ENCODE measurements at regions not wholly inside any gene's neighbourhood (a gene's known extent, or its start where the extent isn't known, plus 50 kb on each side); places are given as distances from the start of the nearest gene placed in this dataset.
"Not testable (repeated sequence)": the region's sequence is repeated elsewhere in the genome, so short reads cannot be mapped to it uniquely, and the experiment has no call there.

- H3K9me3 ChIP-seq: no peaks in the 10 kb centered on the region
- H3K27ac ChIP-seq: no peak overlapping the region
- H3K27me3 ChIP-seq: no peaks in the 10 kb centered on the region
- no peaks in the 10 kb centered on the region for H3K36me3 ChIP-seq
- H3K4me3 ChIP-seq: no peak overlapping the region
- no peak for DNase-seq (ENCODE audit: low spot score in 2 of 2)
- no peaks in the 10 kb centered on the region for H3K4me1 ChIP-seq
- intact Hi-C loops (cut with DNase I; ENCODE audit: low total_unique reads): no loop called here
- TF ChIP-seq POLR2AphosphoS5 (IDR thresholded peaks at IDR 0.05) (no peak), POLR2A (IDR thresholded peaks at IDR 0.05) (no peak)
- TF ChIP-seq, protein P1, sequence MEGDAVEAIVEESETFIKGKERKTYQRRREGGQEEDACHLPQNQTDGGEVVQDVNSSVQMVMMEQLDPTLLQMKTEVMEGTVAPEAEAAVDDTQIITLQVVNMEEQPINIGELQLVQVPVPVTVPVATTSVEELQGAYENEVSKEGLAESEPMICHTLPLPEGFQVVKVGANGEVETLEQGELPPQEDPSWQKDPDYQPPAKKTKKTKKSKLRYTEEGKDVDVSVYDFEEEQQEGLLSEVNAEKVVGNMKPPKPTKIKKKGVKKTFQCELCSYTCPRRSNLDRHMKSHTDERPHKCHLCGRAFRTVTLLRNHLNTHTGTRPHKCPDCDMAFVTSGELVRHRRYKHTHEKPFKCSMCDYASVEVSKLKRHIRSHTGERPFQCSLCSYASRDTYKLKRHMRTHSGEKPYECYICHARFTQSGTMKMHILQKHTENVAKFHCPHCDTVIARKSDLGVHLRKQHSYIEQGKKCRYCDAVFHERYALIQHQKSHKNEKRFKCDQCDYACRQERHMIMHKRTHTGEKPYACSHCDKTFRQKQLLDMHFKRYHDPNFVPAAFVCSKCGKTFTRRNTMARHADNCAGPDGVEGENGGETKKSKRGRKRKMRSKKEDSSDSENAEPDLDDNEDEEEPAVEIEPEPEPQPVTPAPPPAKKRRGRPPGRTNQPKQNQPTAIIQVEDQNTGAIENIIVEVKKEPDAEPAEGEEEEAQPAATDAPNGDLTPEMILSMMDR (IDR thresholded peaks at IDR 0.05): no peak
Observed at GRCh38 chr11:15347969-15348734, 233.4 kb downstream of the INSC start.

GRCh38 chr11:15349413-15349812 is 234.7 kb downstream of the INSC start:
- TF ChIP-seq, protein P1 (IDR thresholded peaks at IDR 0.05): no peak
- no peak for TF ChIP-seq POLR2AphosphoS5 (IDR thresholded peaks at IDR 0.05)
- TF ChIP-seq POLR2A (IDR thresholded peaks at IDR 0.05): no peak
- no peaks in the 10 kb centered on the region for H3K4me1 ChIP-seq
- intact Hi-C loops (cut with DNase I; ENCODE audit: low total_unique reads): no loop called here

DNA sequence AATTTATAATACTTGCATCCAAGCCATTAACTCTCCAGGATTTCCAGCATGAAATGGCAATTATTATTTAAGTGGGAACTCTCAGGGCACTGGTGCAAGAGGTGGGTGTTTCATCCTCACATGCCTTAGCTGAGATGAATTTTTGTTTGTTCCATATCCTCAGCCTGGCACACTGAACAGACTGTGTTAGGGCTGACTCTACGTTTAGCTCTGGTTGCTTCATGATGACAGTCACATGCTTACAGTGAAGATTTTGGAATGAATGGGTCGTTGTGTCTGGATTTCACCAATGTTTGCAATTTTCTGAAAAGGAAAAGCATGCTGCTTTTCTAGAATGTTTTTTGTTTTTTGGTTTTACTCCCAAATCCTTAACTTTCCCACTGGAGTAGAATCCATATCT is 246.6 kb downstream of the INSC start:
- Histone ChIP-seq H3K36me3 (no peaks in the 10 kb centered on the region), H3K4me1 (no peaks in the 10 kb centered on the region), H3K27ac (no peak overlapping the region), H3K9me3 (no peaks in the 10 kb centered on the region), H3K4me3 (no peak overlapping the region), H3K27me3 (no peaks in the 10 kb centered on the region)
- intact Hi-C loops (cut with DNase I; ENCODE audit: low total_unique reads): no loop called here
- TF ChIP-seq, protein P1 (IDR thresholded peaks at IDR 0.05): no peak
- TF ChIP-seq POLR2AphosphoS5 (IDR thresholded peaks at IDR 0.05): no peak
- no peak for TF ChIP-seq POLR2A (IDR thresholded peaks at IDR 0.05)
- no peak for DNase-seq (ENCODE audit: low spot score in 2 of 2)

More at GRCh38 chr11:15349413-15349812, 234.7 kb downstream of the INSC start:
- Histone ChIP-seq H3K4me3 (no peak overlapping the region), H3K9me3 (no peaks in the 10 kb centered on the region), H3K27ac (no peak overlapping the region), H3K36me3 (no peaks in the 10 kb centered on the region), H3K27me3 (no peaks in the 10 kb centered on the region)
- no peak for DNase-seq (ENCODE audit: low spot score in 2 of 2)

GRCh38 chr11:15365286-15365685 is 250.6 kb downstream of the INSC start:
- H3K27me3 ChIP-seq; H3K36me3 ChIP-seq; H3K27ac ChIP-seq; DNase-seq (ENCODE audit: low spot score in 2 of 2); H3K9me3 ChIP-seq; H3K4me3 ChIP-seq; intact Hi-C loops (cut with DNase I; ENCODE audit: low total_unique reads); H3K4me1 ChIP-seq: not testable (repeated sequence)

- TF ChIP-seq, protein P1 (IDR thresholded peaks at IDR 0.05): no peak
- no peak for TF ChIP-seq POLR2AphosphoS5 (IDR thresholded peaks at IDR 0.05)
- TF ChIP-seq POLR2A (IDR thresholded peaks at IDR 0.05): no peak
- no peak overlapping the region for H3K4me3 ChIP-seq
- intact Hi-C loops (cut with DNase I; ENCODE audit: low total_unique reads): no loop called here
- no peak overlapping the region for H3K27ac ChIP-seq
- H3K36me3 ChIP-seq: no peaks in the 10 kb centered on the region
- H3K27me3 ChIP-seq: peaks cover 0 to 6% of the 10 kb centered on the region in 2 donors
- H3K4me1 ChIP-seq: no peaks in the 10 kb centered on the region
- no peak for DNase-seq (ENCODE audit: low spot score in 2 of 2)
- no peaks in the 10 kb centered on the region for H3K9me3 ChIP-seq
Observed at GRCh38 chr11:15367695-15368094, 253.0 kb downstream of the INSC start.

Measured in breast epithelium (tissue), 4 donors.